H9 (cell line): ENCODE measurements at regions not wholly inside any gene's neighbourhood (a gene's known extent, or its start where the extent isn't known, plus 50 kb on each side); places are given as distances from the start of the nearest gene placed in this dataset.

ENCODE experiments used
- DNase-seq: peaks from one replicate; pipeline ENCODE4 v3.0.0-alpha.2; 2017
- H2AFZ ChIP-seq: one replicate; pipeline ENCODE4 v1.6.1; 2013; ENCODE audit warnings: mild to moderate bottlenecking, low read length, control low read depth, moderate library complexity
- H2AK5ac ChIP-seq: 2 replicates; pipeline ENCODE4 v1.6.1; 2013; ENCODE audit warnings: low read length, control low read depth, mixed read lengths; ENCODE audit not compliant: insufficient read length
- H2BK120ac ChIP-seq: one replicate; pipeline ENCODE4 v1.6.1; 2013; ENCODE audit warnings: low read depth, mild to moderate bottlenecking, low read length, control low read depth, inconsistent platforms; ENCODE audit not compliant: poor library complexity, severe bottlenecking
- H2BK12ac ChIP-seq: 2 replicates; pipeline ENCODE4 v1.6.1; 2013; ENCODE audit warnings: low read length, control low read depth, mixed read lengths, low read depth; ENCODE audit not compliant: insufficient read length
- H2BK15ac ChIP-seq: 2 replicates; pipeline ENCODE4 v1.6.1; 2013; ENCODE audit warnings: low read depth, low read length, control low read depth
- H2BK20ac ChIP-seq: one replicate; pipeline ENCODE4 v1.6.1; 2013; ENCODE audit warnings: low read depth, mild to moderate bottlenecking, low read length, control low read depth, inconsistent platforms; ENCODE audit not compliant: poor library complexity, severe bottlenecking
- H2BK5ac ChIP-seq: 2 replicates; pipeline ENCODE4 v1.6.1; 2013; ENCODE audit warnings: low read length, control low read depth, mixed read lengths; ENCODE audit not compliant: insufficient read length
- H3K14ac ChIP-seq: 2 replicates; pipeline ENCODE4 v1.6.1; 2013; ENCODE audit warnings: low read length, control low read depth; ENCODE audit not compliant: insufficient read depth
- H3K18ac ChIP-seq: 2 replicates; pipeline ENCODE4 v1.6.1; 2013; ENCODE audit warnings: low read depth, mild to moderate bottlenecking, mixed read lengths, low read length, control low read depth; ENCODE audit not compliant: insufficient read length
- H3K23ac ChIP-seq: 2 replicates; pipeline ENCODE4 v1.6.1; 2013; ENCODE audit warnings: low read length, control low read depth, mixed read lengths, low read depth; ENCODE audit not compliant: insufficient read length
- H3K23me2 ChIP-seq: 2 replicates; pipeline ENCODE4 v1.6.1; 2013; ENCODE audit warnings: low read depth, mild to moderate bottlenecking, mixed read lengths, low read length, control low read depth; ENCODE audit not compliant: insufficient read length, poor library complexity, severe bottlenecking
- H3K27ac ChIP-seq: 2 replicates; pipeline ENCODE4 v1.5.1; 2013; ENCODE audit warnings: low read length, control low read depth, mixed read lengths, low read depth; ENCODE audit not compliant: insufficient read length
- H3K27me3 ChIP-seq: 2 replicates; pipeline ENCODE4 v1.6.1; 2013; ENCODE audit warnings: low read length, control low read depth, inconsistent platforms; ENCODE audit not compliant: insufficient read depth
- H3K4ac ChIP-seq: 2 replicates; pipeline ENCODE4 v1.6.1; 2013; ENCODE audit warnings: low read depth, mild to moderate bottlenecking, control low read depth, inconsistent platforms, low read length, moderate library complexity
- H3K4me1 ChIP-seq: 2 replicates; pipeline ENCODE4 v1.6.1; 2013; ENCODE audit warnings: low read length, control low read depth, inconsistent platforms; ENCODE audit not compliant: insufficient read depth
- H3K4me2 ChIP-seq: 2 replicates; pipeline ENCODE4 v1.6.1; 2013; ENCODE audit warnings: low read length, control low read depth, mixed read lengths; ENCODE audit not compliant: insufficient read length, insufficient read depth
- H3K56ac ChIP-seq: 2 replicates; pipeline ENCODE4 v1.6.1; 2013; ENCODE audit warnings: low read depth, mild to moderate bottlenecking, mixed read lengths, low read length, control low read depth; ENCODE audit not compliant: insufficient read length
- H3K79me1 ChIP-seq: 2 replicates; pipeline ENCODE4 v1.6.1; 2013; ENCODE audit warnings: low read depth, mild to moderate bottlenecking, moderate library complexity, low read length, control low read depth, inconsistent platforms; ENCODE audit not compliant: insufficient read depth, poor library complexity, severe bottlenecking
- H3K79me2 ChIP-seq: 2 replicates; pipeline ENCODE4 v1.6.1; 2013; ENCODE audit warnings: low read length, control low read depth, inconsistent platforms; ENCODE audit not compliant: insufficient read depth
- H3K9ac ChIP-seq: 2 replicates; pipeline ENCODE4 v1.6.1; 2013; ENCODE audit warnings: low read length, control low read depth, mixed read lengths; ENCODE audit not compliant: insufficient read length; ENCODE audit errors: extremely low read depth
- H3K9me3 ChIP-seq: one replicate; pipeline ENCODE4 v1.6.1; 2013; ENCODE audit warnings: low read depth, low read length, inconsistent platforms; ENCODE audit not compliant: control insufficient read depth
- H3T11ph ChIP-seq: one replicate; pipeline ENCODE4 v1.6.1; 2013; ENCODE audit warnings: mild to moderate bottlenecking, low read length, control low read depth, inconsistent platforms
- H4K20me1 ChIP-seq: one replicate; pipeline ENCODE4 v1.6.1; 2013; ENCODE audit not compliant: control insufficient read depth, insufficient read length, insufficient read depth
- H4K5ac ChIP-seq: 2 replicates; pipeline ENCODE4 v1.6.1; 2013; ENCODE audit warnings: low read depth, mild to moderate bottlenecking, mixed read lengths, low read length, control low read depth; ENCODE audit not compliant: insufficient read length
- H4K8ac ChIP-seq: replicated peaks from 2 replicates; pipeline ENCODE4 v1.6.1; 2013; ENCODE audit warnings: low read length, control low read depth, mixed read lengths, low read depth; ENCODE audit not compliant: insufficient read length
- H4K91ac ChIP-seq: 2 replicates; pipeline ENCODE4 v1.6.1; 2013; ENCODE audit warnings: low read depth, mild to moderate bottlenecking, moderate library complexity, mixed read lengths, low read length, control low read depth; ENCODE audit not compliant: insufficient read length
- H3K27ac Mint-ChIP-seq, 3 experiments: 2 replicates in 2 of 3; 3 replicates in 1 of 3; pipeline ENCODE4 v1.8.0; 2020 to 2021; ENCODE audit warnings: mixed read lengths in 3 of 3, mild to moderate bottlenecking in 1 of 3, moderate library complexity in 1 of 3
- H3K27me3 Mint-ChIP-seq: 2 replicates; pipeline ENCODE4 v1.8.0; 2021; ENCODE audit warnings: low read depth, mild to moderate bottlenecking, moderate library complexity, mixed read lengths
- H3K36me3 Mint-ChIP-seq, 3 experiments: 2 replicates in 2 of 3; 3 replicates in 1 of 3; pipeline ENCODE4 v1.8.0; 2020 to 2021; ENCODE audit warnings: low read depth in 3 of 3, mixed read lengths in 3 of 3; ENCODE audit not compliant: insufficient read depth in 1 of 3
- H3K4me1 Mint-ChIP-seq, 2 experiments: 2 replicates each; pipeline ENCODE4 v1.8.0; 2020; ENCODE audit warnings: mixed read lengths in 2 of 2
- H3K4me3 Mint-ChIP-seq, 2 experiments: 2 replicates in 1 of 2; 3 replicates in 1 of 2; pipeline ENCODE4 v1.8.0; 2020 to 2021; ENCODE audit warnings: mild to moderate bottlenecking in 2 of 2, mixed read lengths in 2 of 2, moderate library complexity in 1 of 2
- H3K9me3 Mint-ChIP-seq, 2 experiments: 2 replicates in 1 of 2; 3 replicates in 1 of 2; pipeline ENCODE4 v1.8.0; 2020; ENCODE audit warnings: mild to moderate bottlenecking in 2 of 2, mixed read lengths in 2 of 2, moderate library complexity in 1 of 2
- WGBS: extraction: QIAGEN DNeasy Blood & Tissue Kit; methylation state at CpG from one replicate; pipeline ENCODE4 v1.1.7; 2013; ENCODE audit warnings: missing lambda C conversion rate, low lambda C conversion rate, mixed read lengths; ENCODE audit not compliant: insufficient read length; ENCODE audit errors: extremely low coverage; 5-methylcytosine and 5-hydroxymethylcytosine counted together
- TF ChIP-seq, protein P1 (sequence below): fragments of 200-600 bp; sonication (generic); conservative IDR thresholded peaks from 3 replicates; pipeline ENCODE4 v1.8.0; 2021; ENCODE audit warnings: antibody characterized with exemption, mild to moderate bottlenecking

DNA sequence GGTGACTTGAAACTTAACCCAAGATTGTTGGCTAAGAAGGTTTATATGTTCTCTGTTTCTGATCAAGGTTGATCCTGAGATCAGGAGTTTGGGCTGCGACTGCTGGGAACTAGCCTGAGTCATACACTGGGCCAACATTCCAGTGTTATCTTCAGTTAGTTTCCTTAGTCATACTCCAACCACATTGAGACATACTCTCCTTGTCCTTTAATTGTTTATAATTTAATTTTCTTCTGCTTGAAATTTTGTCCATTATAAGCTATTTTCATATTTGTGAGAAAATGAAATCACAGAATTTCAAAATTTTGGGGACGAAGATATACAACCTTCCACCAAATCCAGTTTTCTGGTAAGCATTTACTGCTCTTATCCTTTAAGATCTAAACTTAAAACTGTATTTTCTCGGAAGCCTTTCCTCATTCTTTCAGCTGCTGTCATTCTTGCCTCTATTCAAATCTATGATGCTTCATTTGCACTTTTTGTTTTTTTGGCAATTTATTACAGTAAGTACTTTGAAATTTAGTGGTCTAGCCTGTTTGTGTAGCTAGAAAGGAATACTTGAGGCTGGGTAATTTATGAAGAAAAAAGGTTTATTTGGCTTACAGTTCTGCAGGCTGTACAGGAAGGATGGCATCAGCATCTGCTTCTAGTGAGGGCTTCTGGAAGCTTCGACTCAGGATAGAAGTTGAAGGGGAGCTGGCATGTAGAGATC lies 63.4 kb upstream of the POT1 start:
- Histone ChIP-seq H3K79me1 (no peaks in the 10 kb centered on the region), H3K27ac (no peak overlapping the region), H3K27me3 (no peaks in the 10 kb centered on the region), H4K8ac (no peak overlapping the region), H3K4ac (no peak overlapping the region), H3K14ac (no peak overlapping the region), H2BK15ac (no peak overlapping the region), H3K9ac (no peak overlapping the region), H3K9me3 (no peaks in the 10 kb centered on the region), H4K91ac (no peak overlapping the region), H3K23ac (no peak overlapping the region), H3K4me1 (no peaks in the 10 kb centered on the region), H2BK120ac (no peak overlapping the region), H2BK12ac (no peak overlapping the region), H3K23me2 (no peaks in the 10 kb centered on the region), H3T11ph (no peak overlapping the region), H4K20me1 (no peaks in the 10 kb centered on the region), H3K56ac (no peak overlapping the region), H2BK20ac (no peak overlapping the region), H4K5ac (no peak overlapping the region), H2AK5ac (no peak overlapping the region), H3K79me2 (no peaks in the 10 kb centered on the region), H2AFZ (no peak overlapping the region), H2BK5ac (no peak overlapping the region), H3K4me2 (no peak overlapping the region), H3K18ac (no peak overlapping the region)
- Mint-ChIP-seq H3K9me3 (no peaks in the 10 kb centered on the region), H3K27me3 (no peaks in the 10 kb centered on the region), H3K4me3 (no peak overlapping the region), H3K4me1 (no peaks in the 10 kb centered on the region), H3K27ac (no peak overlapping the region; a peak in 2 of 7 replicates), H3K36me3 (no peaks in the 10 kb centered on the region)
- no peak for DNase-seq
- TF ChIP-seq, protein P1, sequence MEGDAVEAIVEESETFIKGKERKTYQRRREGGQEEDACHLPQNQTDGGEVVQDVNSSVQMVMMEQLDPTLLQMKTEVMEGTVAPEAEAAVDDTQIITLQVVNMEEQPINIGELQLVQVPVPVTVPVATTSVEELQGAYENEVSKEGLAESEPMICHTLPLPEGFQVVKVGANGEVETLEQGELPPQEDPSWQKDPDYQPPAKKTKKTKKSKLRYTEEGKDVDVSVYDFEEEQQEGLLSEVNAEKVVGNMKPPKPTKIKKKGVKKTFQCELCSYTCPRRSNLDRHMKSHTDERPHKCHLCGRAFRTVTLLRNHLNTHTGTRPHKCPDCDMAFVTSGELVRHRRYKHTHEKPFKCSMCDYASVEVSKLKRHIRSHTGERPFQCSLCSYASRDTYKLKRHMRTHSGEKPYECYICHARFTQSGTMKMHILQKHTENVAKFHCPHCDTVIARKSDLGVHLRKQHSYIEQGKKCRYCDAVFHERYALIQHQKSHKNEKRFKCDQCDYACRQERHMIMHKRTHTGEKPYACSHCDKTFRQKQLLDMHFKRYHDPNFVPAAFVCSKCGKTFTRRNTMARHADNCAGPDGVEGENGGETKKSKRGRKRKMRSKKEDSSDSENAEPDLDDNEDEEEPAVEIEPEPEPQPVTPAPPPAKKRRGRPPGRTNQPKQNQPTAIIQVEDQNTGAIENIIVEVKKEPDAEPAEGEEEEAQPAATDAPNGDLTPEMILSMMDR: no peak
- WGBS: no CpG with 5 or more reads among the region's 4 CpGs
